ENCODE measurements at regions not wholly inside any gene's neighbourhood (a gene's known extent, or its start where the extent isn't known, plus 50 kb on each side); places are given as distances from the start of the nearest gene placed in this dataset.

DNA sequence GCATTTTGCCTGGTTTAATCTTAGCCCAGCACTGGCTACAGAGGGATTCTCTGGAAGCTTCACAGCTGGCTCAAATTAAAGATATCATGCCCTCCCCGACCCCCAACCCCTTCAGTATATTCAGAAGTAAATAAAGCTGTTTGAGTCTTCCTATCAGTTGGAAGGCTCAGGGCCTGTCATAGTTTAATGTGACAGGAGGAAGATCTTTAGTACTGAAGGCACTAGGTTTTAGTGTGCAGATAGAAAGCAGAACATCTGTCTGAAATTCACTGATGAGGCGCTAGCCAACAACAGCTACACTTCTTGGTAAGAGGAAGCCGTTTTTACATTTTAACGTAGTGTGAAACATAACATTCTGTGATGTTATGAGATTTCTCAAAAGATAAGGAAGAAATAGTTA is 969.1 kb upstream of the CDH2 start:
- no peak overlapping the region for H3K27ac ChIP-seq (ENCODE audit: low read length)
- no peak overlapping the region for H3K4me3 ChIP-seq (ENCODE audit: low read depth in 2 of 2, low read length in 2 of 2)
- ChIA-PET CTCF (no interaction called here), POLR2A (no interaction called here)
- in situ Hi-C loops (cut with HindIII; ENCODE audit: low pct_unique_long_range_greater_than_20kb, low sequenced_read_pairs) (no loop called here), intact Hi-C loops (cut with micrococcal nuclease; ENCODE audit: unreplicated experiment) (no loop called here)
- no peak for DNase-seq (ENCODE audit: low read depth, low spot score)
- no peak for ATAC-seq
- no TSS peak for BruUV-seq (replicated peaks)
- no peaks in the 10 kb centered on the region for H3K36me3 ChIP-seq (ENCODE audit: control insufficient read depth, insufficient read depth, low read length)
- H3K9me3 ChIP-seq (ENCODE audit: control insufficient read depth, insufficient read depth, low read depth, low read length) = no peaks in the 10 kb centered on the region
- no peaks in the 10 kb centered on the region for H3K4me1 ChIP-seq (ENCODE audit: control insufficient read depth, insufficient read depth, low read length)
- no peaks in the 10 kb centered on the region for H3K27me3 ChIP-seq (ENCODE audit: control insufficient read depth, insufficient read depth, low read length)
- TF ChIP-seq, protein P1, sequence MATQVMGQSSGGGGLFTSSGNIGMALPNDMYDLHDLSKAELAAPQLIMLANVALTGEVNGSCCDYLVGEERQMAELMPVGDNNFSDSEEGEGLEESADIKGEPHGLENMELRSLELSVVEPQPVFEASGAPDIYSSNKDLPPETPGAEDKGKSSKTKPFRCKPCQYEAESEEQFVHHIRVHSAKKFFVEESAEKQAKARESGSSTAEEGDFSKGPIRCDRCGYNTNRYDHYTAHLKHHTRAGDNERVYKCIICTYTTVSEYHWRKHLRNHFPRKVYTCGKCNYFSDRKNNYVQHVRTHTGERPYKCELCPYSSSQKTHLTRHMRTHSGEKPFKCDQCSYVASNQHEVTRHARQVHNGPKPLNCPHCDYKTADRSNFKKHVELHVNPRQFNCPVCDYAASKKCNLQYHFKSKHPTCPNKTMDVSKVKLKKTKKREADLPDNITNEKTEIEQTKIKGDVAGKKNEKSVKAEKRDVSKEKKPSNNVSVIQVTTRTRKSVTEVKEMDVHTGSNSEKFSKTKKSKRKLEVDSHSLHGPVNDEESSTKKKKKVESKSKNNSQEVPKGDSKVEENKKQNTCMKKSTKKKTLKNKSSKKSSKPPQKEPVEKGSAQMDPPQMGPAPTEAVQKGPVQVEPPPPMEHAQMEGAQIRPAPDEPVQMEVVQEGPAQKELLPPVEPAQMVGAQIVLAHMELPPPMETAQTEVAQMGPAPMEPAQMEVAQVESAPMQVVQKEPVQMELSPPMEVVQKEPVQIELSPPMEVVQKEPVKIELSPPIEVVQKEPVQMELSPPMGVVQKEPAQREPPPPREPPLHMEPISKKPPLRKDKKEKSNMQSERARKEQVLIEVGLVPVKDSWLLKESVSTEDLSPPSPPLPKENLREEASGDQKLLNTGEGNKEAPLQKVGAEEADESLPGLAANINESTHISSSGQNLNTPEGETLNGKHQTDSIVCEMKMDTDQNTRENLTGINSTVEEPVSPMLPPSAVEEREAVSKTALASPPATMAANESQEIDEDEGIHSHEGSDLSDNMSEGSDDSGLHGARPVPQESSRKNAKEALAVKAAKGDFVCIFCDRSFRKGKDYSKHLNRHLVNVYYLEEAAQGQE (IDR thresholded peaks at IDR 0.05; ENCODE audit: insufficient read depth in 1 of 2, low read depth in 2 of 2, low read length in 1 of 2) = no peak
- TF ChIP-seq TCF7L2 (IDR thresholded peaks at IDR 0.05; ENCODE audit: low read depth, low read length) (no peak), SIN3A (IDR thresholded peaks at IDR 0.05; ENCODE audit: borderline replicate concordance, insufficient read depth, low read depth, low read length) (no peak), POLR2AphosphoS5 (IDR thresholded peaks at IDR 0.05; ENCODE audit: low read depth, low read length) (no peak)
- TF ChIP-seq, protein P2, sequence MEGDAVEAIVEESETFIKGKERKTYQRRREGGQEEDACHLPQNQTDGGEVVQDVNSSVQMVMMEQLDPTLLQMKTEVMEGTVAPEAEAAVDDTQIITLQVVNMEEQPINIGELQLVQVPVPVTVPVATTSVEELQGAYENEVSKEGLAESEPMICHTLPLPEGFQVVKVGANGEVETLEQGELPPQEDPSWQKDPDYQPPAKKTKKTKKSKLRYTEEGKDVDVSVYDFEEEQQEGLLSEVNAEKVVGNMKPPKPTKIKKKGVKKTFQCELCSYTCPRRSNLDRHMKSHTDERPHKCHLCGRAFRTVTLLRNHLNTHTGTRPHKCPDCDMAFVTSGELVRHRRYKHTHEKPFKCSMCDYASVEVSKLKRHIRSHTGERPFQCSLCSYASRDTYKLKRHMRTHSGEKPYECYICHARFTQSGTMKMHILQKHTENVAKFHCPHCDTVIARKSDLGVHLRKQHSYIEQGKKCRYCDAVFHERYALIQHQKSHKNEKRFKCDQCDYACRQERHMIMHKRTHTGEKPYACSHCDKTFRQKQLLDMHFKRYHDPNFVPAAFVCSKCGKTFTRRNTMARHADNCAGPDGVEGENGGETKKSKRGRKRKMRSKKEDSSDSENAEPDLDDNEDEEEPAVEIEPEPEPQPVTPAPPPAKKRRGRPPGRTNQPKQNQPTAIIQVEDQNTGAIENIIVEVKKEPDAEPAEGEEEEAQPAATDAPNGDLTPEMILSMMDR (IDR thresholded peaks at IDR 0.05) = no peak

DNA sequence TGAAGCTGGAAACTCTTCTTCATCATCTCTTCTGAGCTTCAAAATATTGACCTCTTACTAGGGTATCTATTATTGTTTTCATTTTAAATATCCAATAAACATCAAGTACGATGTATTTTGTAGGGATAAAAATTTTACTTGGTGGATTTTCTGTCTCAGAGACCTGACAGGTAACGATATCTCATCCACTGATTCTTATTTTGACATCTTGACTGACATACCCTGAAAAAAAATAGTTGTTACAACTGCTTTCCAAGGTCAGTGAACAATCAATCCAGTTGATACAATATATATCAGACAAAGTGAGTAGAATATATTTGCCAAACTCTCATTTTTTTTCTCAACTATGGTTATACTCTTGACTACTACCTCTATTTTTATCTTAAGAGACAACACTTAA is 963.7 kb upstream of the CDH2 start:
- TF ChIP-seq, protein P1 (IDR thresholded peaks at IDR 0.05; ENCODE audit: insufficient read depth in 1 of 2, low read depth in 2 of 2, low read length in 1 of 2) = no peak
- TF ChIP-seq POLR2AphosphoS5 (IDR thresholded peaks at IDR 0.05; ENCODE audit: low read depth, low read length) (no peak), TCF7L2 (IDR thresholded peaks at IDR 0.05; ENCODE audit: low read depth, low read length) (no peak), SIN3A (IDR thresholded peaks at IDR 0.05; ENCODE audit: borderline replicate concordance, insufficient read depth, low read depth, low read length) (no peak)
- TF ChIP-seq, protein P2 (IDR thresholded peaks at IDR 0.05) = no peak
- intact Hi-C loops (cut with micrococcal nuclease; ENCODE audit: unreplicated experiment) (no loop called here), in situ Hi-C loops (cut with HindIII; ENCODE audit: low pct_unique_long_range_greater_than_20kb, low sequenced_read_pairs) (no loop called here)
- CTCF ChIA-PET = no interaction called here
- no peak overlapping the region for H3K27ac ChIP-seq (ENCODE audit: low read length)
- H3K4me3 ChIP-seq (ENCODE audit: low read depth in 2 of 2, low read length in 2 of 2) = no peak overlapping the region
- H3K9me3 ChIP-seq (ENCODE audit: control insufficient read depth, insufficient read depth, low read depth, low read length) = no peaks in the 10 kb centered on the region
- no TSS peak for BruUV-seq (replicated peaks)
- no peaks in the 10 kb centered on the region for H3K27me3 ChIP-seq (ENCODE audit: control insufficient read depth, insufficient read depth, low read length)
- no peaks in the 10 kb centered on the region for H3K36me3 ChIP-seq (ENCODE audit: control insufficient read depth, insufficient read depth, low read length)
- DNase-seq (ENCODE audit: low read depth, low spot score) (no peak), ATAC-seq (no peak)
- H3K4me1 ChIP-seq (ENCODE audit: control insufficient read depth, insufficient read depth, low read length) = no peaks in the 10 kb centered on the region
- POLR2A ChIA-PET = no interaction called here

Measured in Panc1 (cell line).